Left ventricle myocardium inferior (tissue), 1 donor: ENCODE measurements at regions not wholly inside any gene's neighbourhood (a gene's known extent, or its start where the extent isn't known, plus 50 kb on each side); places are given as distances from the start of the nearest gene placed in this dataset.

Experiments
- DNase-seq: peaks from one replicate; pipeline ENCODE4 v3.0.0-alpha.2; 2020
- H3K27ac ChIP-seq: fragments of 200-600 bp; replicated peaks from 2 replicates; pipeline ENCODE4 v1.8.0; 2021
- H3K27me3 ChIP-seq: fragments of 200-600 bp; 2 replicates; pipeline ENCODE4 v1.8.0; 2021; ENCODE audit warnings: low read depth
- H3K36me3 ChIP-seq: fragments of 200-600 bp; 2 replicates; pipeline ENCODE4 v1.8.0; 2021
- H3K4me1 ChIP-seq: fragments of 200-600 bp; 2 replicates; pipeline ENCODE4 v1.8.0; 2021
- H3K4me3 ChIP-seq: fragments of 200-600 bp; 2 replicates; pipeline ENCODE4 v1.8.0; 2021; ENCODE audit warnings: mild to moderate bottlenecking, moderate library complexity
- H3K9me3 ChIP-seq: fragments of 200-600 bp; replicated peaks from 2 replicates; pipeline ENCODE4 v1.8.0; 2021
- intact Hi-C: fragments of 100-400 bp; cut with micrococcal nuclease; formaldehyde crosslinking; loops from one replicate; pipeline ENCODE4 v1.11.0; 2022
- TF ChIP-seq, protein P1 (sequence below): fragments of 200-600 bp; IDR thresholded peaks from 2 replicates; pipeline ENCODE4 v1.8.0; 2021; ENCODE audit warnings: antibody characterized with exemption, mild to moderate bottlenecking, borderline replicate concordance
- donor health status: DM: no; HTN: yes; CAD: no; lungs with severe emphysema.

DNA sequence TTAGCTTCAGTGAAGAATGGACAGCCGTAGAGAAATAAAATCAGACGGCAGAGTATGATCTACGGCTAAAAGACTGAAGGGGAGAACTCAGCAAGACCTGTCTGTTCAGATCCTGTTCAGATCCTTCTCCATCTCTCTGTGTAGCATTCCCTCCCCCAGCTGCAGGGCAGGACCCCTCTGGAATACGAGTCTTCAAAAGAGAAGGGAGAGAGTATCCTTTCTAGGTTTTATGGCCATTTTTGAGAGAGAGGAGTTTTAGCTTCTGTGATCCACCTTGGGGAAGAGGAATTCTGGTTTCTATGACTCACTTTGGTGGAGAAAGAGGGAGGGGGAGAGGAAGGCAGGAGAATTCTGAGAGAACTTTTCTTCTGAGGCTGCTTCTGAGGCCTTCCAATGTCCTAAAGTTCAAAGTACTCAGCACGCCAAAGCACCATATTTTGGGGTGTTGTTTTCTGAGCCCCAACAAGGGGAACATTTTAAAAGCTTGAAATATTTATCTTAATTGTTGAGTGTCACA lies 194.4 kb upstream of the TLE4 start:
- no peak for DNase-seq
- no peaks in the 10 kb centered on the region for H3K27me3 ChIP-seq
- no peaks in the 10 kb centered on the region for H3K4me1 ChIP-seq
- H3K4me3 ChIP-seq: no peak overlapping the region
- H3K36me3 ChIP-seq: no peaks in the 10 kb centered on the region
- TF ChIP-seq, protein P1, sequence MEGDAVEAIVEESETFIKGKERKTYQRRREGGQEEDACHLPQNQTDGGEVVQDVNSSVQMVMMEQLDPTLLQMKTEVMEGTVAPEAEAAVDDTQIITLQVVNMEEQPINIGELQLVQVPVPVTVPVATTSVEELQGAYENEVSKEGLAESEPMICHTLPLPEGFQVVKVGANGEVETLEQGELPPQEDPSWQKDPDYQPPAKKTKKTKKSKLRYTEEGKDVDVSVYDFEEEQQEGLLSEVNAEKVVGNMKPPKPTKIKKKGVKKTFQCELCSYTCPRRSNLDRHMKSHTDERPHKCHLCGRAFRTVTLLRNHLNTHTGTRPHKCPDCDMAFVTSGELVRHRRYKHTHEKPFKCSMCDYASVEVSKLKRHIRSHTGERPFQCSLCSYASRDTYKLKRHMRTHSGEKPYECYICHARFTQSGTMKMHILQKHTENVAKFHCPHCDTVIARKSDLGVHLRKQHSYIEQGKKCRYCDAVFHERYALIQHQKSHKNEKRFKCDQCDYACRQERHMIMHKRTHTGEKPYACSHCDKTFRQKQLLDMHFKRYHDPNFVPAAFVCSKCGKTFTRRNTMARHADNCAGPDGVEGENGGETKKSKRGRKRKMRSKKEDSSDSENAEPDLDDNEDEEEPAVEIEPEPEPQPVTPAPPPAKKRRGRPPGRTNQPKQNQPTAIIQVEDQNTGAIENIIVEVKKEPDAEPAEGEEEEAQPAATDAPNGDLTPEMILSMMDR: no peak
- H3K27ac ChIP-seq: no peak overlapping the region
- intact Hi-C loops: no loop called here
- H3K9me3 ChIP-seq: peaks cover 9% of the 10 kb centered on the region

DNA sequence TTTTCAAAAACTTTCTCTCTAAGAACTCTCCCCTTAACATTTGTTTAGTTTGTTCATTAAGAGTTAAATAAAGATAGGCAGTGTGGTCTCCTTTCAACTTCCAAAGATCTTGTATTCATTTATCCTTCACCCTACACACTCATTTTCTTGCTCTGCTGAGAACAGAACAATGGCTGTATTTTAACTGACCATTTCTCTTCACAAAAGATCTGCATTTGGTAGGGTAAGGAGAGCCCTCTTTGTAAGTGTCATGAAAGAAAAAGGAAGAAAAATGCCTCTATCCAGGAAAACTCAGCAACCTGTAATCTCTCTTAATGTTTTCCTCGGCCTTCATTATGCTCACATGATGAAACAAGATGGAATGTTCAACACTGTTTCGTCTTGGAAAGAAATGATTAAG lies 193.7 kb upstream of the TLE4 start:
- H3K27me3 ChIP-seq: no peaks in the 10 kb centered on the region
- H3K9me3 ChIP-seq: peaks cover 9% of the 10 kb centered on the region
- no peak for DNase-seq
- H3K36me3 ChIP-seq: no peaks in the 10 kb centered on the region
- H3K27ac ChIP-seq: no peak overlapping the region
- no peaks in the 10 kb centered on the region for H3K4me1 ChIP-seq
- intact Hi-C loops: no loop called here
- TF ChIP-seq, protein P1: no peak
- H3K4me3 ChIP-seq: no peak overlapping the region

DNA sequence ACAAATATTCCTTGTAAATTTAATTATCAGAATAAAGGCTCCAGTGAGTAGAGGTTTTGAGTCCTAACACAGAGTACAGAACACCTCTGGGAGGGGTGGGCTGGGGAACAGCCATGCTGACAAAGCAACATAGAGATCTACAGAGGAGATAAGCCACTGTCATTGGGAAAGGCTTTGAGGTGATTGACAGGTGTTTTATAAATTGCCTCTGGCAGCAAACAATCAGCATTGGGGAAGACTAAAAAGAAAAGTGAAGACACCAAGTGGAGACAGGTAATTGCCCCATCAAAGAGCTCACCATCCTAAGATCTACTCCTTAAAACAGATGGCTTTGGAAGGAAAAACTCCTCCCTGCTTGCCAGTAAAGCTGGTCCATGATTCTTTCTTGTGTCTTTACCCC lies 189.7 kb upstream of the TLE4 start:
- Histone ChIP-seq H3K9me3 (peaks cover 19% of the 10 kb centered on the region), H3K4me1 (no peaks in the 10 kb centered on the region), H3K4me3 (no peak overlapping the region), H3K27ac (no peak overlapping the region), H3K36me3 (no peaks in the 10 kb centered on the region), H3K27me3 (no peaks in the 10 kb centered on the region)
- no peak for DNase-seq
- TF ChIP-seq, protein P1: no peak
- intact Hi-C loops: no loop called here

- no peaks in the 10 kb centered on the region for H3K36me3 ChIP-seq
- H3K4me3 ChIP-seq: no peak overlapping the region
- no peaks in the 10 kb centered on the region for H3K27me3 ChIP-seq
- no peaks in the 10 kb centered on the region for H3K4me1 ChIP-seq
- H3K27ac ChIP-seq: no peak overlapping the region
- peaks cover 19% of the 10 kb centered on the region for H3K9me3 ChIP-seq
- no peak for DNase-seq
- TF ChIP-seq, protein P1: no peak
- intact Hi-C loops: no loop called here
These were observed 189.3 kb upstream of the TLE4 start for GRCh38 chr9:79382458-79382857.

DNA sequence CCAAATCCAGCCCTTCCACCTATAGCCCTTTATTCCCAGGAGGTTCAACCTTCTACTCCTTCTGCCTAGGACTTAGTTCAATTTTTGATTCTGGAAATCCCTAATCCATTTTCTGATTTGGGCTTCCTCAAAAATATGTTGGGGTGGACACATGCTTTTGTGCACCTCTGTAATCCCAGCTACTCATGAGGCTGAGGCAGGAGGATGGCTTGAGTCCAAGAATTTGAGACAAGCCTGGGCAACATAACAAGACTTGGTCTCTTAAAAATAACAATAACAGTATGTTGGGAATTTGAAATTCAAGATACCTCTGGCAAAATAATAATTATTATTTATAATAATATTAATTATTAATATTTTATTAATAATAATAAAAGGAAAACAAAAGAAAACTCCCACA lies 188.7 kb upstream of the TLE4 start:
- Histone ChIP-seq H3K9me3 (peaks cover 19% of the 10 kb centered on the region), H3K36me3 (no peaks in the 10 kb centered on the region), H3K27ac (no peak overlapping the region), H3K4me3 (no peak overlapping the region), H3K4me1 (no peaks in the 10 kb centered on the region), H3K27me3 (no peaks in the 10 kb centered on the region)
- intact Hi-C loops: no loop called here
- TF ChIP-seq, protein P1: no peak
- no peak for DNase-seq

GRCh38 chr9:79384091-79384490 lies 187.7 kb upstream of the TLE4 start:
- peaks cover 19% of the 10 kb centered on the region for H3K9me3 ChIP-seq
- DNase-seq: no peak
- no peaks in the 10 kb centered on the region for H3K27me3 ChIP-seq
- H3K36me3 ChIP-seq: no peaks in the 10 kb centered on the region
- no peak overlapping the region for H3K27ac ChIP-seq
- TF ChIP-seq, protein P1: no peak
- intact Hi-C loops: no loop called here
- H3K4me3 ChIP-seq: no peak overlapping the region
- H3K4me1 ChIP-seq: no peaks in the 10 kb centered on the region
